B cell (primary cell): ENCODE measurements at regions not wholly inside any gene's neighbourhood (a gene's known extent, or its start where the extent isn't known, plus 50 kb on each side); places are given as distances from the start of the nearest gene placed in this dataset.
"Not testable (repeated sequence)": the region's sequence is repeated elsewhere in the genome, so short reads cannot be mapped to it uniquely, and the experiment has no call there.

Source experiments
- ATAC-seq: fragments of 200-7000 bp; cut with Tn5 transposase; one replicate; pipeline ENCODE4 v1.10.0; 2021; ENCODE audit warnings: low read depth, mild to moderate bottlenecking, moderate number of reproducible peaks, moderate library complexity
- CTCF ChIA-PET: fragments of 350-600 bp; sonication (Branson Sonifier 250); formaldehyde crosslinking; loops from one replicate; lab custom pipeline; 2021; ENCODE audit warnings: antibody characterized with exemption, inconsistent platforms; lab: Charles Lee
- POLR2A ChIA-PET: fragments of 350-600 bp; sonication (Branson Sonifier 250); formaldehyde crosslinking; loops from one replicate; lab custom pipeline; 2021; ENCODE audit warnings: antibody characterized with exemption; lab: Charles Lee
- DNase-seq: peaks from one replicate; pipeline ENCODE4 v3.0.0; 2013
- H2AFZ ChIP-seq: 2 replicates; pipeline ENCODE4 v1.6.1; 2012; ENCODE audit warnings: mild to moderate bottlenecking, low read depth, low read length; ENCODE audit not compliant: insufficient read depth, poor library complexity, severe bottlenecking
- H3K27ac ChIP-seq, 2 donors: 1 replicate in 1 of 2; 2 replicates in 1 of 2; pipeline ENCODE4 v1.5.1; 2012 to 2013; ENCODE audit warnings: low read length in 2 of 2, mild to moderate bottlenecking in 2 of 2, moderate library complexity in 1 of 2
- H3K27me3 ChIP-seq, 4 experiments: fragments of 200-600 bp in 1 of 4; sonication (generic) in 1 of 4; replicated peaks in 1 of 4; 1 replicate in 2 of 4; 2 replicates in 2 of 4; pipeline versions ENCODE4 v1.6.1 to v1.7.0; 2013 to 2016; ENCODE audit warnings: low read length in 3 of 4, mild to moderate bottlenecking in 2 of 4, mixed read lengths in 1 of 4, moderate library complexity in 1 of 4; ENCODE audit not compliant: insufficient read depth in 4 of 4, control insufficient read depth in 3 of 4; ENCODE audit errors: control extremely low read depth in 1 of 4
- H3K36me3 ChIP-seq, 2 experiments: replicated peaks in 1 of 2; 1 replicate in 1 of 2; 2 replicates in 1 of 2; pipeline versions ENCODE4 v1.6.1 to v1.7.1; 2013; ENCODE audit warnings: low read length in 1 of 2; ENCODE audit not compliant: insufficient read depth in 2 of 2, control insufficient read depth in 1 of 2; ENCODE audit errors: control extremely low read depth in 1 of 2, extremely low read depth in 1 of 2
- H3K4me1 ChIP-seq, 2 donors: fragments of 200-600 bp in 1 of 2; sonication (generic) in 1 of 2; 1 replicate in 1 of 2; 2 replicates in 1 of 2; pipeline versions ENCODE4 v1.5.1 to v1.6.1; 2013 to 2017; ENCODE audit warnings: low read length in 2 of 2; ENCODE audit not compliant: control insufficient read depth in 2 of 2, insufficient read depth in 2 of 2
- H3K4me2 ChIP-seq: replicated peaks from 2 replicates; pipeline ENCODE3; 2012; ENCODE audit warnings: mild to moderate bottlenecking, low read depth, low read length; ENCODE audit not compliant: poor library complexity, severe bottlenecking
- H3K4me3 ChIP-seq, 5 experiments: fragments of 200-600 bp in 1 of 5; sonication (generic) in 1 of 5; 1 replicate in 3 of 5; 2 replicates in 2 of 5; pipeline versions ENCODE4 v1.5.1 to v1.7.0; 2011 to 2016; ENCODE audit warnings: low read length in 4 of 5, mild to moderate bottlenecking in 4 of 5, low read depth in 2 of 5, control low read depth in 1 of 5, moderate library complexity in 1 of 5; ENCODE audit not compliant: insufficient read depth in 1 of 5; ENCODE audit errors: control extremely low read depth in 1 of 5, extremely low read depth in 1 of 5
- H3K79me2 ChIP-seq: fragments of 200-600 bp; sonication (generic); one replicate; pipeline ENCODE4 v1.6.0; 2016; ENCODE audit warnings: low read length; ENCODE audit not compliant: control insufficient read depth, insufficient read depth
- H3K9ac ChIP-seq: fragments of 200-600 bp; sonication (generic); 2 replicates; pipeline ENCODE4 v1.6.1; 2017; ENCODE audit warnings: mild to moderate bottlenecking, low read length, moderate library complexity
- H3K9me3 ChIP-seq, 3 donors: one replicate each; pipeline versions ENCODE4 v1.6.1 to v1.7.1; 2013; ENCODE audit warnings: low read length in 2 of 3; ENCODE audit not compliant: control insufficient read depth in 2 of 3, insufficient read depth in 1 of 3; ENCODE audit errors: control extremely low read depth in 1 of 3
- H4K20me1 ChIP-seq: 2 replicates; pipeline ENCODE4 v1.6.0; 2012; ENCODE audit warnings: mild to moderate bottlenecking, low read length; ENCODE audit not compliant: insufficient read depth, control insufficient read depth, poor library complexity, severe bottlenecking
- H3K27ac Mint-ChIP-seq: one replicate; pipeline ENCODE4 v1.8.0; 2021; ENCODE audit warnings: mixed read lengths
- H3K27me3 Mint-ChIP-seq: one replicate; pipeline ENCODE4 v1.8.0; 2021; ENCODE audit warnings: mixed read lengths
- H3K4me1 Mint-ChIP-seq: one replicate; pipeline ENCODE4 v1.8.0; 2021; ENCODE audit warnings: mixed read lengths
- H3K4me3 Mint-ChIP-seq: one replicate; pipeline ENCODE4 v1.8.0; 2021; ENCODE audit warnings: mixed read lengths
- H3K9me3 Mint-ChIP-seq: one replicate; pipeline ENCODE4 v1.8.0; 2022; ENCODE audit warnings: mixed read lengths; ENCODE audit not compliant: insufficient read depth
- CTCF ChIP-seq: fragments of 200-600 bp; IDR thresholded peaks from one replicate; pipeline ENCODE4 v1.8.0; 2022; ENCODE audit warnings: antibody characterized with exemption, mild to moderate bottlenecking
- EZH2 ChIP-seq: IDR thresholded peaks from 2 replicates; pipeline ENCODE4 v1.6.1; 2012; ENCODE audit warnings: borderline replicate concordance, low read depth, mild to moderate bottlenecking, moderate library complexity, low read length; ENCODE audit not compliant: insufficient read depth, poor library complexity, severe bottlenecking
- WGBS: methylation state at CpG from one replicate; pipeline ENCODE4 v1.1.5; 2013; ENCODE audit warnings: missing lambda C conversion rate; ENCODE audit not compliant: insufficient coverage; 5-methylcytosine and 5-hydroxymethylcytosine counted together
- intact Hi-C: fragments of 100-400 bp; cut with micrococcal nuclease; formaldehyde crosslinking; loops from one replicate; pipeline ENCODE4 v1.10.0; 2022

DNA sequence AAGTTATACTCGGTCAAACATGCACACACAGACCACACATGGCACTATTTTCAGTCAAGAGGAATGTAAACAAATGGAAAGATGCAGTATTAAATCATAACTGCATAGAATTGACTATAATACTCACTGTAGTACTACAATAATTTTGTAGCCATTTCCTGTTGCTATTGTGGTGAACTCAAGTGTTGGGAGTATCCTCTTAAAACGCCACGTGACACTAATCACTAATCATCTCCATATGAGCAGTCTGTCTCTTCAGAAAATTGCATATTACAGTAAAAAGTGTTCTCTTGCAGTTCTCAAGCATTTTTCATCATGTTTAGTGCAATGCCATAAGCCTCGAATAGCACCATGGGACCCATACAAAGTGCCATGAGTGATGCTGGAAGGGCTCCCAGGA, 258.7 kb upstream of the ID4 start:
- Histone ChIP-seq H3K4me1 (no peaks in the 10 kb centered on the region), H4K20me1 (no peaks in the 10 kb centered on the region), H2AFZ (no peak overlapping the region), H3K4me3 (no peak overlapping the region), H3K4me2 (no peak overlapping the region), H3K27me3 (no peaks in the 10 kb centered on the region), H3K27ac (no peak overlapping the region), H3K9me3 (no peaks in the 10 kb centered on the region), H3K36me3 (no peaks in the 10 kb centered on the region), H3K79me2 (no peaks in the 10 kb centered on the region), H3K9ac (no peak overlapping the region)
- no peak overlapping the region for H3K4me3 Mint-ChIP-seq
- POLR2A ChIA-PET, result no interaction called here
- CTCF ChIA-PET, result no interaction called here
- no peaks in the 10 kb centered on the region for H3K27me3 Mint-ChIP-seq
- WGBS, result 73% methylated on average over 1 of the region's 4 CpGs
- peaks cover 2% of the 10 kb centered on the region for H3K9me3 Mint-ChIP-seq
- ATAC-seq (no peak), DNase-seq (no peak)
- TF ChIP-seq EZH2 (no peak), CTCF (no peak)
- H3K4me1 Mint-ChIP-seq, result no peaks in the 10 kb centered on the region
- intact Hi-C loops, result no loop called here
- no peak overlapping the region for H3K27ac Mint-ChIP-seq

- H3K9me3 Mint-ChIP-seq, POLR2A ChIA-PET, H3K4me1 Mint-ChIP-seq, H3K4me3 Mint-ChIP-seq, H3K9ac ChIP-seq, intact Hi-C loops, H3K27me3 ChIP-seq, H3K27ac Mint-ChIP-seq, ATAC-seq, H3K4me3 ChIP-seq, H3K79me2 ChIP-seq, DNase-seq, CTCF ChIA-PET, H3K36me3 ChIP-seq, H2AFZ ChIP-seq, H4K20me1 ChIP-seq, H3K4me1 ChIP-seq, H3K4me2 ChIP-seq, H3K9me3 ChIP-seq, H3K27ac ChIP-seq, H3K27me3 Mint-ChIP-seq: not testable (repeated sequence)
- no CpG with 5 or more reads among the region's 4 CpGs for WGBS
Measured at GRCh38 chr6:19584207-19584606, 253.0 kb upstream of the ID4 start.
